HG02678 (cell line): ENCODE measurements at regions not wholly inside any gene's neighbourhood (a gene's known extent, or its start where the extent isn't known, plus 50 kb on each side); places are given as distances from the start of the nearest gene placed in this dataset.
"Not testable (repeated sequence)": the region's sequence is repeated elsewhere in the genome, so short reads cannot be mapped to it uniquely, and the experiment has no call there.

Experiments
- ATAC-seq: cut with Tn5 transposase; IDR thresholded peaks from one replicate; pipeline ENCODE4 v1.9.1; 2021; ENCODE audit warnings: mild to moderate bottlenecking, moderate library complexity; ENCODE audit not compliant: unreplicated experiment

- no peak for ATAC-seq
Observed at GRCh38 chr14:30064454-30064853, 136.8 kb upstream of the PRKD1 start.

- ATAC-seq, result no peak
Observed at GRCh38 chr14:30069536-30069935, 141.9 kb upstream of the PRKD1 start.

- ATAC-seq, result not testable (repeated sequence)
Observed at GRCh38 chr14:30072454-30072853, 144.8 kb upstream of the PRKD1 start.

GRCh38 chr14:30077946-30078345 is 150.3 kb upstream of the PRKD1 start:
- no peak for ATAC-seq

GRCh38 chr14:30078811-30079402 is 151.3 kb upstream of the PRKD1 start:
- no peak for ATAC-seq

- ATAC-seq, result no peak
Observed at GRCh38 chr14:30082486-30082885, 154.8 kb upstream of the PRKD1 start.

- no peak for ATAC-seq
Observed at GRCh38 chr14:30084811-30085210, 157.2 kb upstream of the PRKD1 start.

- ATAC-seq, result no peak
Observed at GRCh38 chr14:30085943-30086342, 158.3 kb upstream of the PRKD1 start.

GRCh38 chr14:30088620-30089019 is 161.0 kb upstream of the PRKD1 start:
- no peak for ATAC-seq

- ATAC-seq, result no peak
Observed at GRCh38 chr14:30108975-30109700, 181.5 kb upstream of the PRKD1 start.

- no peak for ATAC-seq
Observed at GRCh38 chr14:30114051-30114450, 186.4 kb upstream of the PRKD1 start.

- no peak for ATAC-seq
Observed at GRCh38 chr14:30115756-30116155, 188.1 kb upstream of the PRKD1 start.

GRCh38 chr14:30118992-30119640 is 191.5 kb upstream of the PRKD1 start:
- no peak for ATAC-seq

GRCh38 chr14:30125322-30125979 is 197.8 kb upstream of the PRKD1 start:
- ATAC-seq, result no peak

GRCh38 chr14:30129807-30130206 is 202.2 kb upstream of the PRKD1 start:
- ATAC-seq, result no peak

- no peak for ATAC-seq
Observed at GRCh38 chr14:30131581-30132097, 204.0 kb upstream of the PRKD1 start.

- ATAC-seq, result no peak
Observed at GRCh38 chr14:30132196-30132595, 204.5 kb upstream of the PRKD1 start.

GRCh38 chr14:30134936-30135335 is 207.3 kb upstream of the PRKD1 start:
- ATAC-seq, result no peak

- ATAC-seq, result no peak
Observed at GRCh38 chr14:30138567-30138966, 210.9 kb upstream of the PRKD1 start.

GRCh38 chr14:30142216-30142615 is 214.6 kb upstream of the PRKD1 start:
- no peak for ATAC-seq

- ATAC-seq, result no peak
Observed at GRCh38 chr14:30143627-30144026, 216.0 kb upstream of the PRKD1 start.
